Transverse colon (tissue), 4 donors: ENCODE measurements at regions not wholly inside any gene's neighbourhood (a gene's known extent, or its start where the extent isn't known, plus 50 kb on each side); places are given as distances from the start of the nearest gene placed in this dataset.

Experiments
- DNase-seq: peaks from one replicate; pipeline ENCODE4 v3.0.0-alpha.2; 2019
- H3K27ac ChIP-seq, 4 donors: fragments of 200-600 bp; sonication (generic); 2 replicates each; pipeline ENCODE4 v1.5.1; 2016 to 2018; ENCODE audit warnings: inconsistent platforms in 4 of 4
- H3K27me3 ChIP-seq: fragments of 200-600 bp; sonication (generic); 2 replicates; pipeline ENCODE4 v1.5.1; 2017; ENCODE audit warnings: inconsistent platforms
- H3K36me3 ChIP-seq, 4 donors: fragments of 200-600 bp; sonication (generic); 2 replicates each; pipeline ENCODE4 v1.5.1; 2017 to 2019; ENCODE audit warnings: inconsistent platforms in 4 of 4
- H3K4me1 ChIP-seq, 4 donors: fragments of 200-600 bp; sonication (generic); 2 replicates each; pipeline ENCODE4 v1.5.1; 2017 to 2020; ENCODE audit warnings: inconsistent platforms in 4 of 4
- H3K4me3 ChIP-seq, 4 donors: fragments of 200-600 bp; sonication (generic); 1 replicate in 1 of 4; 2 replicates in 3 of 4; pipeline versions ENCODE4 v1.5.1 to v1.6.1; 2017 to 2019; ENCODE audit warnings: inconsistent platforms in 4 of 4
- H3K9me3 ChIP-seq, 2 donors: fragments of 200-600 bp; sonication (generic); 2 replicates each; pipeline ENCODE4 v1.5.1; 2017 to 2019; ENCODE audit warnings: inconsistent platforms in 2 of 2
- CTCF ChIP-seq, 5 experiments: fragments of 200-600 bp in 3 of 5; fragments of 450-650 bp in 2 of 5; sonication (generic) in 3 of 5; IDR thresholded peaks; 1 replicate in 2 of 5; 2 replicates in 3 of 5; pipeline ENCODE4 v1.5.1; 2016 to 2017; ENCODE audit warnings: antibody characterized with exemption in 5 of 5, inconsistent platforms in 3 of 5, mild to moderate bottlenecking in 2 of 5, moderate library complexity in 1 of 5
- EP300 ChIP-seq: sonication (generic); formaldehyde crosslinking; IDR thresholded peaks from one replicate; pipeline ENCODE4 v1.6.1; 2017; ENCODE audit warnings: antibody characterized with exemption, low read depth
- POLR2A ChIP-seq: fragments of 450-650 bp; IDR thresholded peaks from one replicate; pipeline ENCODE4 v1.6.1; 2016; ENCODE audit warnings: antibody characterized with exemption, mild to moderate bottlenecking, moderate library complexity
- POLR2AphosphoS5 ChIP-seq, 3 donors: sonication (generic); formaldehyde crosslinking; IDR thresholded peaks; one replicate each; pipeline ENCODE4 v1.6.1; 2016; ENCODE audit warnings: antibody characterized with exemption in 3 of 3
- WGBS, 2 donors: methylation state at CpG; one replicate each; pipeline ENCODE4 v1.1.5; 2018; ENCODE audit warnings: low coverage in 1 of 2; 5-methylcytosine and 5-hydroxymethylcytosine counted together
- in situ Hi-C, 4 donors: fragments of 200-750 bp; cut with MboI; loops; one replicate each; pipeline versions ENCODE4 v1.15.0 to v1.15.1; 2017; ENCODE audit warnings: low sequenced_read_pairs in 3 of 4, low pct_ligation_motif_present in 1 of 4, low pct_unique_long_range_greater_than_20kb in 1 of 4
- intact Hi-C: fragments of 100-400 bp; cut with DNase I; formaldehyde crosslinking; loops from one replicate; pipeline ENCODE4 v1.15.1; 2023; ENCODE audit warnings: low total_unique reads

GRCh38 chr13:105442949-105443699, 1092.3 kb downstream of the EFNB2 start:
- intact Hi-C loops = no loop called here
- in situ Hi-C loops = no loop called here
- H3K9me3 ChIP-seq = no peaks in the 10 kb centered on the region

GRCh38 chr13:105442040-105442439, 1093.4 kb downstream of the EFNB2 start:
- Histone ChIP-seq H3K27ac (peak overlapping the region in 2 of 4 donors; percentile 37 to 41), H3K9me3 (no peaks in the 10 kb centered on the region), H3K27me3 (no peaks in the 10 kb centered on the region), H3K4me3 (no peak overlapping the region), H3K4me1 (peaks cover 0 to 4% (median 3%) of the 10 kb centered on the region in 4 donors), H3K36me3 (no peaks in the 10 kb centered on the region)
- TF ChIP-seq CTCF (IDR thresholded peaks at IDR 0.05) (no peak), POLR2AphosphoS5 (IDR thresholded peaks at IDR 0.05) (no peak), POLR2A (no peak), EP300 (no peak)
- WGBS, 2 donors = 65 to 73% methylated on average over 3 of the region's 3 CpGs
- DNase-seq = no peak
- in situ Hi-C loops = no loop called here
- intact Hi-C loops = no loop called here

More at GRCh38 chr13:105442949-105443699, 1092.3 kb downstream of the EFNB2 start:
- peaks cover 0 to 4% (median 3%) of the 10 kb centered on the region in 4 donors for H3K4me1 ChIP-seq
- no peak overlapping the region for H3K4me3 ChIP-seq
- H3K36me3 ChIP-seq = no peaks in the 10 kb centered on the region
- no peaks in the 10 kb centered on the region for H3K27me3 ChIP-seq
- 40 to 51% methylated on average over 3 of the region's 3 CpGs for WGBS, 2 donors
- peak in 2 of 3 donors; percentile 50 to 59 for TF ChIP-seq POLR2AphosphoS5 (IDR thresholded peaks at IDR 0.05)
- TF ChIP-seq EP300 = no peak
- DNase-seq = no peak
- peak overlapping the region in 2 of 4 donors; percentile 27 to 37 for H3K27ac ChIP-seq

- Histone ChIP-seq H3K9me3 (no peaks in the 10 kb centered on the region), H3K27ac (peak overlapping the region in 2 of 4 donors; percentile 37 to 41), H3K27me3 (no peaks in the 10 kb centered on the region), H3K4me1 (peaks cover 0 to 4% (median 3%) of the 10 kb centered on the region in 4 donors), H3K4me3 (no peak overlapping the region), H3K36me3 (no peaks in the 10 kb centered on the region)
- 53 to 68% methylated on average over 9 of the region's 9 CpGs for WGBS, 2 donors
- intact Hi-C loops (no loop called here), in situ Hi-C loops (no loop called here)
- DNase-seq = no peak
- TF ChIP-seq CTCF (IDR thresholded peaks at IDR 0.05) (no peak), POLR2A (no peak), EP300 (no peak), POLR2AphosphoS5 (IDR thresholded peaks at IDR 0.05) (no peak)
Measured at GRCh38 chr13:105441051-105441750, 1094.3 kb downstream of the EFNB2 start.

GRCh38 chr13:105436943-105437342, 1098.5 kb downstream of the EFNB2 start:
- H3K4me1 ChIP-seq = peaks cover 0 to 3% (median 0%) of the 10 kb centered on the region in 4 donors
- intact Hi-C loops = no loop called here
- TF ChIP-seq POLR2AphosphoS5 (IDR thresholded peaks at IDR 0.05) (no peak), POLR2A (no peak), EP300 (no peak), CTCF (IDR thresholded peaks at IDR 0.05) (no peak)
- in situ Hi-C loops = no loop called here
- H3K9me3 ChIP-seq = no peaks in the 10 kb centered on the region
- no peak overlapping the region for H3K27ac ChIP-seq
- no peaks in the 10 kb centered on the region for H3K36me3 ChIP-seq
- H3K27me3 ChIP-seq = no peaks in the 10 kb centered on the region
- DNase-seq = no peak
- H3K4me3 ChIP-seq = no peak overlapping the region
